Activated T-helper 2 cell treated with anti-CD3 and anti-CD28 coated beads, Interferon-gamma antibody, Interleukin-2, Interleukin-4, amounts not matched to agents 10 μg/mL and 5 μg/mL and 100 μg/mL, durations not matched to agents 14 hours and 24 hours and 36 hours (primary cell): ENCODE measurements at regions not wholly inside any gene's neighbourhood (a gene's known extent, or its start where the extent isn't known, plus 50 kb on each side); places are given as distances from the start of the nearest gene placed in this dataset.

Experiments used
- DNase-seq: peaks from one replicate; pipeline ENCODE4 v3.0.0; 2021; ENCODE audit warnings: low spot score
- H3K27ac Mint-ChIP-seq: one replicate; pipeline ENCODE4 v1.8.0; 2021; ENCODE audit warnings: mixed read lengths
- H3K27me3 Mint-ChIP-seq: one replicate; pipeline ENCODE4 v1.8.0; 2021; ENCODE audit warnings: low read depth, mixed read lengths
- H3K36me3 Mint-ChIP-seq: one replicate; pipeline ENCODE4 v1.8.0; 2021; ENCODE audit warnings: low read depth, mixed read lengths
- H3K4me1 Mint-ChIP-seq: one replicate; pipeline ENCODE4 v1.8.0; 2021; ENCODE audit warnings: low read depth, mixed read lengths
- H3K4me3 Mint-ChIP-seq: one replicate; pipeline ENCODE4 v1.8.0; 2021; ENCODE audit warnings: low read depth, mild to moderate bottlenecking, moderate library complexity, mixed read lengths
- H3K9me3 Mint-ChIP-seq: one replicate; pipeline ENCODE4 v1.8.0; 2021; ENCODE audit warnings: mixed read lengths
- intact Hi-C: fragments of 100-400 bp; cut with micrococcal nuclease; formaldehyde crosslinking; loops from one replicate; pipeline ENCODE4 v1.15.1; 2023

DNA sequence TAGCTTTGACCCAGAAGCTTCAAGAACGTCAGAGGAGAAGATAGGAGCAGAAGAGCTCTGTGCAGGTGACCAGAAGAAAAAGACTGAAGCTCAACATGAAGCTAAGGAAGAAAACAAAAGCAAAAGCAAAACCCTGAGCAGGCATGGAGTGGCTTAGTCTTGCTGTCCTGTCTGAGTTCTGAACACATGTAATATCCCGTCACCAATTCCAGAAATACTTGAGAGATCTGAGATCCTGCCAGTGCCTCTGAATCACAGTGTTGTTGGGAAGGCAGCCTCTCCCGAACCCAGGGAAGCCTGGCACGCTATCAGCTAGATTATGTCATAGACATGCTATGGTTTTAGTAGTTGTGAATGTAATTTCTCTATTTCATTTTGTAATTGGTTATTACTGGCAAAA lies 235.7 kb downstream of the ICE1 start:
- Mint-ChIP-seq H3K4me3 (no peak overlapping the region), H3K27me3 (no peaks in the 10 kb centered on the region), H3K4me1 (no peaks in the 10 kb centered on the region), H3K9me3 (no peaks in the 10 kb centered on the region), H3K36me3 (no peaks in the 10 kb centered on the region), H3K27ac (no peak overlapping the region)
- intact Hi-C loops, result no loop called here
- DNase-seq, result no peak

GRCh38 chr5:5652181-5652580 lies 229.7 kb downstream of the ICE1 start:
- no peaks in the 10 kb centered on the region for H3K27me3 Mint-ChIP-seq
- intact Hi-C loops, result no loop called here

DNA sequence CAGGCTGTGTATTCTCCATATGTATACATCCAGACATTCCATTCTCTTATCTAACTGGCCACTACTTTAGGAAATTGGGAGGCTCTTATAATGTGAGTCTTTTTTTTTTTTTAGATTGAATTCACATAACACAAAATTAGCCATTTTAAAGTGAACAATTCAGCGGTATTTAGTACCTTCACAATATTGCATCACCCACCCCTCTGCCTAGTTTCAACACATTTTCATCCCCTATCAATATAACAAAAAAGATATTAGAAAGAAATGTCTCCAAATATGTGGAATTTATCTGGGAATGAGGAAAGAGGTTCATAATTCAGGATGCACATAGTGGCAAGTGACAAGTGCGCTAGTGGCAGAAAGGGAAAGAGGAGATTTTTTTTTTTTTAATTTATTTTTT lies 228.5 kb downstream of the ICE1 start:
- no peaks in the 10 kb centered on the region for H3K36me3 Mint-ChIP-seq
- no peaks in the 10 kb centered on the region for H3K27me3 Mint-ChIP-seq
- no peak overlapping the region for H3K27ac Mint-ChIP-seq
- DNase-seq, result no peak
- H3K4me3 Mint-ChIP-seq, result no peak overlapping the region
- intact Hi-C loops, result no loop called here
- H3K4me1 Mint-ChIP-seq, result no peaks in the 10 kb centered on the region
- H3K9me3 Mint-ChIP-seq, result no peaks in the 10 kb centered on the region

More at GRCh38 chr5:5652181-5652580, 229.7 kb downstream of the ICE1 start:
- H3K27ac Mint-ChIP-seq, result no peak overlapping the region
- H3K4me1 Mint-ChIP-seq, result no peaks in the 10 kb centered on the region
- H3K4me3 Mint-ChIP-seq, result no peak overlapping the region
- H3K36me3 Mint-ChIP-seq, result no peaks in the 10 kb centered on the region
- no peak for DNase-seq
- no peaks in the 10 kb centered on the region for H3K9me3 Mint-ChIP-seq

- no peaks in the 10 kb centered on the region for H3K27me3 Mint-ChIP-seq
- H3K27ac Mint-ChIP-seq, result no peak overlapping the region
- no peaks in the 10 kb centered on the region for H3K4me1 Mint-ChIP-seq
- H3K4me3 Mint-ChIP-seq, result no peak overlapping the region
- H3K36me3 Mint-ChIP-seq, result no peaks in the 10 kb centered on the region
- DNase-seq, result no peak
- H3K9me3 Mint-ChIP-seq, result no peaks in the 10 kb centered on the region
- intact Hi-C loops, result no loop called here
Measured at GRCh38 chr5:5650242-5650641, 227.8 kb downstream of the ICE1 start.

GRCh38 chr5:5649641-5650040 lies 227.2 kb downstream of the ICE1 start:
- no peak for DNase-seq
- H3K27me3 Mint-ChIP-seq, result no peaks in the 10 kb centered on the region
- no peak overlapping the region for H3K4me3 Mint-ChIP-seq
- no peaks in the 10 kb centered on the region for H3K36me3 Mint-ChIP-seq
- H3K4me1 Mint-ChIP-seq, result no peaks in the 10 kb centered on the region
- H3K9me3 Mint-ChIP-seq, result no peaks in the 10 kb centered on the region
- intact Hi-C loops, result loop anchor here (10.0 kb wide), 1 partner anchor 155 kb away; no protein-coding TSS in a partner anchor
- H3K27ac Mint-ChIP-seq, result no peak overlapping the region

DNA sequence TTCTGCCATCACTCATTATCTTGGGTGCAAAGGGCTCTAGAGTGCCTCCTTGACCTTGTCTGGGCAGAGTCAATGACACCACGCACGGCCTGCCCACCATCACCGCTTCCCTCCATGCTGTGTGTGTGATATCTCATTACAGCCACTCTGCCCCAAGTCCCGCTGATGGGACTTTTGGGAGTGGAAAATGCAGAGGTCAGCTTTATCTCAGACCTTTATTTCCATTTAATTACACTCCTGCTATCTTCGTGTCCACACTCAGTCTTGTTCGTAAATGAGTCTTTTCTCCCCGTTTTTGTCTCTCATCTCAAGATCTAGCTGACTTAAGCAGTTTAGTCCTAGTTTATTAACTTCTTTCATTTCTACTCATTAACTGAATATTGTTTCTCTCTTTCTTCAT lies 226.2 kb downstream of the ICE1 start:
- no peaks in the 10 kb centered on the region for H3K4me1 Mint-ChIP-seq
- H3K27ac Mint-ChIP-seq, result no peak overlapping the region
- intact Hi-C loops, result loop anchor here (10.0 kb wide), 1 partner anchor 154 kb away; no protein-coding TSS in a partner anchor
- H3K4me3 Mint-ChIP-seq, result no peak overlapping the region
- no peaks in the 10 kb centered on the region for H3K27me3 Mint-ChIP-seq
- H3K36me3 Mint-ChIP-seq, result no peaks in the 10 kb centered on the region
- no peaks in the 10 kb centered on the region for H3K9me3 Mint-ChIP-seq
- no peak for DNase-seq

- DNase-seq, result no peak
- no peak overlapping the region for H3K27ac Mint-ChIP-seq
- intact Hi-C loops, result loop anchor here (10.0 kb wide), 1 partner anchor 151 kb away; no protein-coding TSS in a partner anchor
- H3K4me1 Mint-ChIP-seq, result no peaks in the 10 kb centered on the region
- H3K4me3 Mint-ChIP-seq, result no peak overlapping the region
- no peaks in the 10 kb centered on the region for H3K27me3 Mint-ChIP-seq
- H3K9me3 Mint-ChIP-seq, result no peaks in the 10 kb centered on the region
- H3K36me3 Mint-ChIP-seq, result no peaks in the 10 kb centered on the region
Measured at GRCh38 chr5:5645891-5646290, 223.4 kb downstream of the ICE1 start.

DNA sequence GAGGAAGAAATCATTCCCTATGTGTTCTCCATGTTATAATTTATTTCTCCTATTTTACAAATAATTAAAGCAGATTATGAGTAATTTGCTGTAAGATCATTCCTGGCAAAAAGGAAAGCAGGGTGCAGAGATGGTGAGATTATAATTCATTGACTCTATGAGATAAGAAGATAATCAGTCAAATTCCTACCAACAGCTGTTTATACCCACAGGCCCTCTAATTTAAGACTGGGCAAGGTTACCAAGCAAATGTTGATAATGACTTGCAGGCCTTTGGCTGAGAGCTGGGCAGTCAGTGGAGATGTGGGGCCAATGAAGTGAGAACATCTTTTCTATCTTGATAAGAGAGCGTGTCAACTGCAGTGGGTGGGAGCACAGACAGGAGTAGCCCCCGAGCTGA lies 222.7 kb downstream of the ICE1 start:
- Mint-ChIP-seq H3K9me3 (no peaks in the 10 kb centered on the region), H3K27me3 (no peaks in the 10 kb centered on the region), H3K4me3 (no peak overlapping the region), H3K27ac (no peak overlapping the region), H3K36me3 (no peaks in the 10 kb centered on the region), H3K4me1 (no peaks in the 10 kb centered on the region)
- no peak for DNase-seq
- intact Hi-C loops, result loop anchor here (10.0 kb wide), 1 partner anchor 150 kb away; no protein-coding TSS in a partner anchor

DNA sequence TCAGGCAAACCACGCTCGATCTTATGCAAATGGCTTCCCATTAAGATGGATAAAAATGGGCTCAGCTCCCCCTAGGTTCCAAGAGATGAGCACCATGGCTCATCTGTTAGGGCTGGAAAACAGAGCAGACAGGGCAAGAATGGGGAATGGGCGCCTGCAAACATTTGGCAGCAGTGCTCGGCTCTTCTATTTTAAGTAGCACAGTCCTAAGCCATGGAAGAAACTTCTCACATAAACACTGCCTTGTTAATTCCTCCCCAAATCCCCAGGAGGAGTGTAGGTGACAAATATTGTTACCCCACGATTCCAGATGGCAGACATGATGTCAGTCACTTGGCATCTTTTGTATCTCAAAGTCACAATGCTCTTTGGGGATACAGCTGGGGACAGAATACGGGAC lies 221.8 kb downstream of the ICE1 start:
- H3K9me3 Mint-ChIP-seq, result no peaks in the 10 kb centered on the region
- H3K27ac Mint-ChIP-seq, result no peak overlapping the region
- H3K36me3 Mint-ChIP-seq, result no peaks in the 10 kb centered on the region
- no peak for DNase-seq
- H3K4me1 Mint-ChIP-seq, result no peaks in the 10 kb centered on the region
- intact Hi-C loops, result loop anchor here (10.0 kb wide), 1 partner anchor 149 kb away; no protein-coding TSS in a partner anchor
- H3K27me3 Mint-ChIP-seq, result no peaks in the 10 kb centered on the region
- no peak overlapping the region for H3K4me3 Mint-ChIP-seq

DNA sequence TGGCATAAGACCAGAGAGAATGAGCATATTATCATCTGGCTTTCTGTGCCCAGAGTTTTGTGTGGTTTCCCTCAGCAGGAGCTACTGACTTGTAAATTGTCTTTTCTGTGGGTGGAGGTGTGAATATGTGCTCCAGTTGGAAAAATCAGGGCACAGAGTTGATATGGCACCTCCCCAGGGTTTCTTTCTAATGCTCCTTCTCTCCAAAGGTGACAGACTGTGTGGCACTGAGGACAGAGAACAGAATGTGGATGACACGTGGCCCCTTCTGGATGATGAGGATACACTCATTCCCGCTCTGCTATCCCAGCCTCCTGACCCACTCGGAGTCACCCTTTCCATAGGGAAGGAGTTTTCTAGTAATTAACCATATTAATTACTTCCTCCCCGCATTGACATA lies 221.0 kb downstream of the ICE1 start:
- intact Hi-C loops, result loop anchor here (10.0 kb wide), 1 partner anchor 149 kb away; no protein-coding TSS in a partner anchor
- no peak overlapping the region for H3K4me3 Mint-ChIP-seq

GRCh38 chr5:5638211-5638610 lies 215.7 kb downstream of the ICE1 start:
- Mint-ChIP-seq H3K27me3 (peaks cover 5% of the 10 kb centered on the region), H3K4me3 (no peak overlapping the region), H3K36me3 (no peaks in the 10 kb centered on the region), H3K27ac (no peak overlapping the region), H3K4me1 (no peaks in the 10 kb centered on the region), H3K9me3 (no peaks in the 10 kb centered on the region)
- intact Hi-C loops, result no loop called here
- no peak for DNase-seq

More for the DNA sequence above, 221.0 kb downstream of the ICE1 start:
- Mint-ChIP-seq H3K36me3 (no peaks in the 10 kb centered on the region), H3K27ac (no peak overlapping the region), H3K4me1 (no peaks in the 10 kb centered on the region), H3K27me3 (no peaks in the 10 kb centered on the region), H3K9me3 (no peaks in the 10 kb centered on the region)
- no peak for DNase-seq

- Mint-ChIP-seq H3K27me3 (peaks cover 5% of the 10 kb centered on the region), H3K9me3 (no peaks in the 10 kb centered on the region), H3K36me3 (no peaks in the 10 kb centered on the region), H3K4me1 (no peaks in the 10 kb centered on the region), H3K4me3 (no peak overlapping the region), H3K27ac (no peak overlapping the region)
- DNase-seq, result no peak
- intact Hi-C loops, result no loop called here
Measured at GRCh38 chr5:5637173-5637572, 214.7 kb downstream of the ICE1 start.

DNA sequence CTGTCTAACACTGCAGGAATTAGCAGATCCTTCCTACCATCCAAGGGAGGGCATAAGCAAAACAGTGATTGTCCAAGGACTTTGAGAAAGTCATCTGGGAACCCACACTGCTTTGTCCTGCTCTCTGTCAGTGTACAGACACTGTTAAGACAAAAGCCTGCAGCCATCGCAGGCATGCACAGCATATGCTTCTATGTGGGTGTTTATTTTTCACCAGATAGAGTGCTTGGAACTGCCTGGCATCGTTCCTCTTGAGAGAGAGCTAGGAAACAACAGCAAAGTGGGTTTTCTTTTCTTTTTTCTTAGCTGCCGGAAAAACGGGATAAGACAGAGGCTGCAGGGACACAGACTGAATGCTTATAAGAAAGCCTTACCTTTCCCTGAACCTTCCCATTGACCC lies 212.3 kb downstream of the ICE1 start:
- intact Hi-C loops, result no loop called here
- no peak for DNase-seq
- Mint-ChIP-seq H3K27ac (no peak overlapping the region), H3K4me1 (no peaks in the 10 kb centered on the region), H3K27me3 (peaks cover 5% of the 10 kb centered on the region), H3K36me3 (no peaks in the 10 kb centered on the region), H3K4me3 (no peak overlapping the region), H3K9me3 (no peaks in the 10 kb centered on the region)

DNA sequence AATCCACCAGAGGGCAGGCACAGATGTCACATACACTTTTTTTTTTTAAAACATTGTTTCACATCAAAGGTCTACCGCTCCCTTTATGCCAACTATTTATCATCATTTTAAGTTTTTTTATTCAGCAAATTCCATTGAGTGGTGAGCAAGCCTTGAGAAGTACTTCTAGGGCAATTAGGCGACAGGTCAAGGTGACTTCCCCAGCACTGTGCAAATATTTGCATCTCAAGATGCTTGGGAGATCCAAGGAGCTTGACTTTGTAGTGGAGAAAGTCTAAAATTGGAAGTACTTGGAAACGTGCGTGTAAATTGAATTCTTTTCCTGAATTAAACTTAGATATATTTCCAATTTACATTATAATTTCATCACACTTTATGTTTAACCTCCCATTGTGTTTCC lies 211.1 kb downstream of the ICE1 start:
- Mint-ChIP-seq H3K27ac (no peak overlapping the region), H3K4me1 (no peaks in the 10 kb centered on the region), H3K4me3 (no peak overlapping the region), H3K36me3 (no peaks in the 10 kb centered on the region), H3K27me3 (peaks cover 5% of the 10 kb centered on the region), H3K9me3 (no peaks in the 10 kb centered on the region)
- intact Hi-C loops, result no loop called here
- no peak for DNase-seq
